HG03159 (cell line): ENCODE measurements at regions not wholly inside any gene's neighbourhood (a gene's known extent, or its start where the extent isn't known, plus 50 kb on each side); places are given as distances from the start of the nearest gene placed in this dataset.

Experiments
- ATAC-seq: cut with Tn5 transposase; IDR thresholded peaks from one replicate; pipeline ENCODE4 v1.9.1; 2021; ENCODE audit warnings: mild to moderate bottlenecking, moderate library complexity; ENCODE audit not compliant: unreplicated experiment

GRCh38 chr17:69819316-69820087, 255.5 kb upstream of the KCNJ16 start:
- no peak for ATAC-seq

GRCh38 chr17:69820876-69821473, 254.1 kb upstream of the KCNJ16 start:
- ATAC-seq = no peak

GRCh38 chr17:69822314-69822875, 252.6 kb upstream of the KCNJ16 start:
- ATAC-seq = no peak

- ATAC-seq = no peak
Measured at GRCh38 chr17:69828087-69828486, 246.9 kb upstream of the KCNJ16 start.

DNA sequence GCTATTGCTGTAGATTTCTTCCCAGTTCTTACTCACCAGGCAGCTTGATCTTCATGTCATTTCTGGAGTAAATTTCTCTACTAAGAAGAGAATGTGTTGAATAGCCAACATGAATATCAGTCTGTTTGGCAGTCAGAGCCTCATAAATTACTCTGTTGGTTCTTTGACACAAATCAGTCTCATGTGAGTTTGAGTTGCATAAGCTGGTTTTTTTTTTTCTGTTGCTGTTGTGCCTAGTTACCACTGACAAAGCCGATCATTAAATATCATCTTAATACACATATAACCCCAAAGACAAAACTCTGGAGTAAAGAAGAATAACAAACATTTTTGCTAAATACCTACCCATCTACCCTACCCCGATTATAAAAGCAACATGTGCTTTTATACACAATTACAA, 240.5 kb upstream of the KCNJ16 start:
- no peak for ATAC-seq

GRCh38 chr17:69851736-69852135, 223.3 kb upstream of the KCNJ16 start:
- ATAC-seq = no peak

DNA sequence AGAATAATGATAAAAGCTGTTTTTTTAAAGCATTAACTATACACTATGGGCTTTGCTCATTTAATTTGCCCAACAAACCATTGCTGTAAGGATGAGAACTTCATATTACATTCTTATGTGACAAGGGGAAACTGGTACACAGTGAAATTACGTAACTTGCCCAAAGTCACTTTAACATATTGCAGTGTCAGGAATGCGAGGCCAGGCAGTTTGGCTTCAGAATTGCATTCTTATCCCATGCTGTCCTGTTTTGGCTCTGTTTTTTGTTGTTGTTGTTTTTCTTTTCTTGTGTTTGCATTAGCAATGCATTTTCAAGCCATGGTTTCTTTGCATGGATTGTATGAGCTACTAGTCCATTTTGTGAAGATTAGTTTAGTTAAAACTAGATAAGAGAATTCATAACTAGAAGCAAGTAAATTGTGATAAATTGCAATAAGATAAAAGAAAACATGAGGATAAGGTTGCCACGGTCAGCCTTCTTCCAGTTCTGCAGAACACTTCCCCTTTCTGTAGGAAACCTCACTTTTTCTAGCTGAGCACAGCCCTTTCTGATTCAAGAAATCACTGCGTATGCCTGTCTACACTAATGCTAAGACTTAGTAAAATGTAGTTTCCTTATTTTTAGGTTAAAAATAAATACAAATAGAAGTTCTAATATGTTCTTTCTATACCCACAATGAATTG, 221.3 kb upstream of the KCNJ16 start:
- no peak for ATAC-seq

DNA sequence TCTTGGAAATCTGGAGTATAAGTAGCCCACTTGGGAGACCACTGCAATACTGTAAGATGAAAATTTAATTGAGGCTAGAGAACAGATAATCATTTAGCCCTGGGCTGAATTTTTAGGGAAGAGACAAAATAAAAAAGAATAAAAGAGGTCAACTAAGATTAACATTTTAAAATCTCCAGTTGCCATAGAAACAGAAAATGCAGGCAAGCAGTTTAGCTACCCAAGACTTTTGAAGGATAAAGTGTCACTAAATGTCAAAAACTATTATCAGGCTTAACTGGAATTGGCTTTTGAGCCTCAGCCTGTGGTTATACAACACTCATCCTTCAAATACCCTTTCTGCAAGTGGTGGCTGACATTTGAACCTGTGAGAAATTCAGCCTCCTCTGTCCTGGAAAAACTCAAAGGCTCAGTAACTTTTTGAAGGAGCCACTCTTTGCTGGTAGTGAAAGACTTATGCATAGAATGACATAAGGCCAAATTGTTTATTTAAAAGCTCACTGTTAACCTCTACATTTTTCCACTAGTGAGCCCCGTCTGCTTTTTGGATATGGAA, 220.7 kb upstream of the KCNJ16 start:
- ATAC-seq = no peak

DNA sequence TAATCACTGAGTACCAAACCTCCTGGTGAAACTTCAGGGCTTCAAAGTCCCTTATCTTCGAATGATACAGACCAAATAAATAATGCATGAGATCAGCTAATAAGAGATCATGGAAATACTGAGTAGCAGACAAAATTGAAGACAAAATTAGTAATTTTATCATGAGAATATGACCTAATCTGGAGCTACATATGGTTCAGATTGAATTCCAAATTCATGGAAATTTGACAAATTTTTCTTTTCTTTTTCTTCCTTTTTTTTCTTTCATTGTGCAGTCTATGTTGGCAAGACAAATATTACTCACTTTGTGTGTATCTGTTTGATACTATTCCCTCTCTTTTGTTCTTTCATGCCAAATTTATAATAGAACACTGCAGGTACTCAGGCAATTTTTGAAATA, 218.1 kb upstream of the KCNJ16 start:
- ATAC-seq = no peak

- no peak for ATAC-seq
Measured at GRCh38 chr17:69857412-69857835, 217.6 kb upstream of the KCNJ16 start.

GRCh38 chr17:69858460-69858859, 216.6 kb upstream of the KCNJ16 start:
- no peak for ATAC-seq

DNA sequence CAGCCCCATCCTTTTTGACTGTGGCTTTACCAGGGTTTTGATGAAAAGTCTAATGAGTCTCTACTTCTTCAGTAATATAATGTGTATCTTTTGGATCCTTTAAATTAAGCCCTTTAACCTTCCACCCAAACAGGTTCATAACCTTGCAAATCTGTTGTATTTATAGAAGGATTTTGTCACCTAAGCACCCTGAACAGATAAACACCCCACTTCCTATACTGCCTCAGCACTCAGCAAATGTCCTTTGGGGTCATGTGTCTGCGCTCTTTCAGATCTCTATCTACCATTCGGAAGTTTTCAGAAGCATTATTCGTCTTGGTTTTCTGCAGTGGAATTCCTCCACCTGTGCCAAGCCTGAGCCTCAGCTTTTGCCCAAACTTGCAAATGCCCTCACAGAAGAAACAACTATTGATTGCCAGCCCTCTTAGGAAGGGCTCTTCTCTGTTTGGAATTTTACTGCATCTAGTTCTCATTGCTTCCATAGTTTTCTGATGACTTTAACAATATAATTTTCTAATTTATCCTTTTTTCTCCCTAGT, 214.8 kb upstream of the KCNJ16 start:
- ATAC-seq = no peak

GRCh38 chr17:69864462-69864861, 210.6 kb upstream of the KCNJ16 start:
- no peak for ATAC-seq

- peak; percentile 77 for ATAC-seq
Measured at GRCh38 chr17:69869667-69870066, 205.4 kb upstream of the KCNJ16 start.

DNA sequence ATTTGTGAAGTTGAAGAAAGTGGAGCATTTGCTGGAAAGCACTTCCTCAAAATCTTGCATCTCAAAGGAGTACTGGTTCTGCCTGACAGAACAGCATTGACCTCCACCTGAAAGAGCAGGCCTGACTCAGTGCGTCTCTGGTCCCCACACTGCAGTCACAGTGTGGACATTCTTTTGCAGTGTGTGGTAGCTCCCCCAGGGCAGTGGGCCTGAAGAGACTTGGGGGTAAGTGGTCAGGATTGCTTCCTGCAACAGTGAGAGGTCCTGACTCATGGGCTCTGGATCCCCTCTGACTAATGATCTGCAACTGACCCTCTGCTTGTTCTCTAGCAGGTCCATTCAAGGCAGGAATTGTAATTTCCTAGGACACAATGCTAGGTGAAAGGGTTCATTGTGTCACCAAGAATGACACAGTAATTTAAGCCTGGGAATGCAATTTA, 204.9 kb upstream of the KCNJ16 start:
- peak; percentile 67 for ATAC-seq

GRCh38 chr17:69870751-69871199, 204.2 kb upstream of the KCNJ16 start:
- ATAC-seq = no peak

GRCh38 chr17:69871318-69871717, 203.7 kb upstream of the KCNJ16 start:
- ATAC-seq = no peak

- no peak for ATAC-seq
Measured at GRCh38 chr17:69872675-69873262, 202.3 kb upstream of the KCNJ16 start.

GRCh38 chr17:69874175-69874670, 200.8 kb upstream of the KCNJ16 start:
- no peak for ATAC-seq

- no peak for ATAC-seq
Measured at GRCh38 chr17:69876757-69877156, 198.3 kb upstream of the KCNJ16 start.
